ENCODE measurements at regions not wholly inside any gene's neighbourhood (a gene's known extent, or its start where the extent isn't known, plus 50 kb on each side); places are given as distances from the start of the nearest gene placed in this dataset.

- TF ChIP-seq, protein P1, sequence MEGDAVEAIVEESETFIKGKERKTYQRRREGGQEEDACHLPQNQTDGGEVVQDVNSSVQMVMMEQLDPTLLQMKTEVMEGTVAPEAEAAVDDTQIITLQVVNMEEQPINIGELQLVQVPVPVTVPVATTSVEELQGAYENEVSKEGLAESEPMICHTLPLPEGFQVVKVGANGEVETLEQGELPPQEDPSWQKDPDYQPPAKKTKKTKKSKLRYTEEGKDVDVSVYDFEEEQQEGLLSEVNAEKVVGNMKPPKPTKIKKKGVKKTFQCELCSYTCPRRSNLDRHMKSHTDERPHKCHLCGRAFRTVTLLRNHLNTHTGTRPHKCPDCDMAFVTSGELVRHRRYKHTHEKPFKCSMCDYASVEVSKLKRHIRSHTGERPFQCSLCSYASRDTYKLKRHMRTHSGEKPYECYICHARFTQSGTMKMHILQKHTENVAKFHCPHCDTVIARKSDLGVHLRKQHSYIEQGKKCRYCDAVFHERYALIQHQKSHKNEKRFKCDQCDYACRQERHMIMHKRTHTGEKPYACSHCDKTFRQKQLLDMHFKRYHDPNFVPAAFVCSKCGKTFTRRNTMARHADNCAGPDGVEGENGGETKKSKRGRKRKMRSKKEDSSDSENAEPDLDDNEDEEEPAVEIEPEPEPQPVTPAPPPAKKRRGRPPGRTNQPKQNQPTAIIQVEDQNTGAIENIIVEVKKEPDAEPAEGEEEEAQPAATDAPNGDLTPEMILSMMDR (IDR thresholded peaks at IDR 0.05): no peak
- DNase-seq: no peak
- no peaks in the 10 kb centered on the region for H3K36me3 Mint-ChIP-seq (ENCODE audit: low read depth)
- peaks cover 9% of the 10 kb centered on the region for H3K9me3 Mint-ChIP-seq
- no peaks in the 10 kb centered on the region for H3K4me1 Mint-ChIP-seq (ENCODE audit: low read depth)
- no peak overlapping the region for H3K4me3 Mint-ChIP-seq
- H3K27ac Mint-ChIP-seq: no peak overlapping the region
- H3K27me3 Mint-ChIP-seq (ENCODE audit: insufficient read depth): no peaks in the 10 kb centered on the region
Measured at GRCh38 chr1:102185260-102185659, 188.5 kb upstream of the OLFM3 start.

GRCh38 chr1:102184477-102184876 lies 187.8 kb upstream of the OLFM3 start:
- no peaks in the 10 kb centered on the region for H3K36me3 Mint-ChIP-seq (ENCODE audit: low read depth)
- no peaks in the 10 kb centered on the region for H3K4me1 Mint-ChIP-seq (ENCODE audit: low read depth)
- H3K9me3 Mint-ChIP-seq: peaks cover 9% of the 10 kb centered on the region
- H3K27ac Mint-ChIP-seq: no peak overlapping the region
- H3K4me3 Mint-ChIP-seq: no peak overlapping the region
- H3K27me3 Mint-ChIP-seq (ENCODE audit: insufficient read depth): no peaks in the 10 kb centered on the region
- no peak for DNase-seq
- TF ChIP-seq, protein P1 (IDR thresholded peaks at IDR 0.05): no peak

GRCh38 chr1:102183711-102184110 lies 187.0 kb upstream of the OLFM3 start:
- Mint-ChIP-seq H3K27ac (no peak overlapping the region), H3K27me3 (ENCODE audit: insufficient read depth) (no peaks in the 10 kb centered on the region), H3K4me1 (ENCODE audit: low read depth) (no peaks in the 10 kb centered on the region), H3K36me3 (ENCODE audit: low read depth) (no peaks in the 10 kb centered on the region), H3K4me3 (no peak overlapping the region), H3K9me3 (peaks cover 9% of the 10 kb centered on the region)
- TF ChIP-seq, protein P1 (IDR thresholded peaks at IDR 0.05): no peak
- no peak for DNase-seq

GRCh38 chr1:102182603-102183260 lies 186.0 kb upstream of the OLFM3 start:
- no peak for DNase-seq
- H3K4me1 Mint-ChIP-seq (ENCODE audit: low read depth): no peaks in the 10 kb centered on the region
- H3K36me3 Mint-ChIP-seq (ENCODE audit: low read depth): no peaks in the 10 kb centered on the region
- peaks cover 9% of the 10 kb centered on the region for H3K9me3 Mint-ChIP-seq
- H3K27me3 Mint-ChIP-seq (ENCODE audit: insufficient read depth): no peaks in the 10 kb centered on the region
- H3K4me3 Mint-ChIP-seq: no peak overlapping the region
- no peak overlapping the region for H3K27ac Mint-ChIP-seq
- TF ChIP-seq, protein P1 (IDR thresholded peaks at IDR 0.05): no peak

DNA sequence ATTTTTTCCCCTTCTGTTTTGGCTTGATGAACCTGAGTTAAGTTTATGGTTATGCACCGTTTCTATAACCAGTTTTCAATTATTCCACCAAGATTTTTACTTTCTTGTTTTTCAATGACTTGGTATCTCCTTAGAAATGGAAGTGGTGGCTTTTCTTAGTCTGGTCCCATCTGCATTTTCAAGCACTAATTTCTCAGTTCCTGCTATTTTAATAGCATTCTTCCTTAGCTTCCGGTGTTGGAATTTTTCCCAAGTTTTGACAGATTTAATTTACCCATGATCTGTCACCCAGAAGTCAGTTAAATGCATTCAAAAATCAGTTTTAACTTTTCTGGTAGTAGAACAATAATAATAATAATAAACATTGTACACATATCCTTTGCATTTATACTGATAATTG lies 184.6 kb upstream of the OLFM3 start:
- Mint-ChIP-seq H3K27ac (no peak overlapping the region), H3K9me3 (peaks cover 9% of the 10 kb centered on the region), H3K4me1 (ENCODE audit: low read depth) (no peaks in the 10 kb centered on the region), H3K4me3 (no peak overlapping the region), H3K27me3 (ENCODE audit: insufficient read depth) (no peaks in the 10 kb centered on the region), H3K36me3 (ENCODE audit: low read depth) (no peaks in the 10 kb centered on the region)
- DNase-seq: no peak
- TF ChIP-seq, protein P1 (IDR thresholded peaks at IDR 0.05): no peak
